ENCODE measurements at regions not wholly inside any gene's neighbourhood (a gene's known extent, or its start where the extent isn't known, plus 50 kb on each side); places are given as distances from the start of the nearest gene placed in this dataset.

DNA sequence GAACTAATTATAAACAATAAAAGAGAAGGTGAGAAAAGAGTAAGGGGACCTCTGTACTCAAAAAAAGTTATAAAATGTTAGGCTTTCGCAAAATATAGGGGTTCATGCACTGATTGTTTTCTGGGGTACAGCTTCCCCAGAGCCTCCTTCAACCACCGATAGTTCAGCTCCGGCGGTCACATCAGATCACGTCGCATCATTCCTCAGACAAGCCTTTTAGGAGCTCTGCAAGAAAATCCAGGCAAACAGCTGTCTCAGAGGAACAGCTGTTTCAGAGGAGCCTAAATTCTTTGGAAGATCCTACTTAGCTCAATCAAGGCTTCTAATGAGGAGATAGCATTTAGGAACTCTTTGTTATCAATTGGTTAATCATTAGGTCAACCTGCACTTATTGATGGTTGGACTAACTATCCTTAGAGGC, 78.7 kb downstream of the MYCN start:
- TF ChIP-seq, protein P1, sequence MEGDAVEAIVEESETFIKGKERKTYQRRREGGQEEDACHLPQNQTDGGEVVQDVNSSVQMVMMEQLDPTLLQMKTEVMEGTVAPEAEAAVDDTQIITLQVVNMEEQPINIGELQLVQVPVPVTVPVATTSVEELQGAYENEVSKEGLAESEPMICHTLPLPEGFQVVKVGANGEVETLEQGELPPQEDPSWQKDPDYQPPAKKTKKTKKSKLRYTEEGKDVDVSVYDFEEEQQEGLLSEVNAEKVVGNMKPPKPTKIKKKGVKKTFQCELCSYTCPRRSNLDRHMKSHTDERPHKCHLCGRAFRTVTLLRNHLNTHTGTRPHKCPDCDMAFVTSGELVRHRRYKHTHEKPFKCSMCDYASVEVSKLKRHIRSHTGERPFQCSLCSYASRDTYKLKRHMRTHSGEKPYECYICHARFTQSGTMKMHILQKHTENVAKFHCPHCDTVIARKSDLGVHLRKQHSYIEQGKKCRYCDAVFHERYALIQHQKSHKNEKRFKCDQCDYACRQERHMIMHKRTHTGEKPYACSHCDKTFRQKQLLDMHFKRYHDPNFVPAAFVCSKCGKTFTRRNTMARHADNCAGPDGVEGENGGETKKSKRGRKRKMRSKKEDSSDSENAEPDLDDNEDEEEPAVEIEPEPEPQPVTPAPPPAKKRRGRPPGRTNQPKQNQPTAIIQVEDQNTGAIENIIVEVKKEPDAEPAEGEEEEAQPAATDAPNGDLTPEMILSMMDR (IDR thresholded peaks at IDR 0.05): no peak
- no peak for TF ChIP-seq POLR2A (IDR thresholded peaks at IDR 0.05)

All from thyroid gland (tissue), 4 donors.